CD1c-positive myeloid dendritic cell (primary cell): ENCODE measurements at regions not wholly inside any gene's neighbourhood (a gene's known extent, or its start where the extent isn't known, plus 50 kb on each side); places are given as distances from the start of the nearest gene placed in this dataset.

Experiments used
- DNase-seq: peaks from one replicate; pipeline ENCODE4 v3.0.0-alpha.2; 2016; ENCODE audit errors: extremely low spot score

GRCh38 chr2:510839-511238 lies 166.4 kb downstream of the TMEM18 start:
- no peak for DNase-seq

- DNase-seq: no peak
Measured at GRCh38 chr2:509888-510287, 167.3 kb downstream of the TMEM18 start.

DNA sequence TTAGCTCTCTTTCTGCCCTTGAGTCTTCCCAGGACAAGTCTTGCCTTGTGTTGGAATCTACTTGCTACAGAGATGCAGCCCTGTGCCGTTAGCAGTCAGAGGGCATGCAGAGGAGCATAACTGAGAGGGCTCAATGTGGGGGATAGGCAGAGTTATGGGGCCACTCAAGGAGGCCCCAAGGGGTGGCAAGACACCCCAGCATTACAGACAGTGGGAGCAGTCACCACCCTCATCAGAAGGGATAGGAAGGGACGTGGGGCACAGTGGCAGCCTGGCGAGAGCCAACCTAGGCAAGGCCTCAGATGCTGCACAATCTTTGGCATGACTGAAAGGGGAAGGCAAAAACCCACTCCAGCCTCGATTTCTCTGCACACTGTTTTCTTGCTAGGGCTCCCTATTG lies 169.1 kb downstream of the TMEM18 start:
- DNase-seq: no peak

DNA sequence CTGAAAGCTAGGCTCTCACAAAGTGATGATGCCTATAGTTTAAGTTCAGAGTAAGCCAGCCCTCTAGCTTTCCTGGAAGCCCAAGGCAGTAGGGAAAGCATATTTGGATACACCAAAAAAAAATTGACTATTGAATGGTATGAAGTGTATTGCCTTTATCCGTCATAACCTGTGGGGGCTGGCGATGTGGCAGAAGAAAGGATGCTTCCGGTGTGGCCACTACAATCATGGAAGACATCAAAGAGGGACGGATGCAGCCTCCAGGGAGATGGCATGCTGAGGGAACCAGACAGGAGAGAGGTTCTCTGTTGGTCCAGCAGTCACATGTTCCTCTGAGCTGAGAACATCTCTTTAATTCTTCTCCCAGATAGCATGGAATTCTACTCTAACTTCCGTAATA lies 170.3 kb downstream of the TMEM18 start:
- no peak for DNase-seq

DNA sequence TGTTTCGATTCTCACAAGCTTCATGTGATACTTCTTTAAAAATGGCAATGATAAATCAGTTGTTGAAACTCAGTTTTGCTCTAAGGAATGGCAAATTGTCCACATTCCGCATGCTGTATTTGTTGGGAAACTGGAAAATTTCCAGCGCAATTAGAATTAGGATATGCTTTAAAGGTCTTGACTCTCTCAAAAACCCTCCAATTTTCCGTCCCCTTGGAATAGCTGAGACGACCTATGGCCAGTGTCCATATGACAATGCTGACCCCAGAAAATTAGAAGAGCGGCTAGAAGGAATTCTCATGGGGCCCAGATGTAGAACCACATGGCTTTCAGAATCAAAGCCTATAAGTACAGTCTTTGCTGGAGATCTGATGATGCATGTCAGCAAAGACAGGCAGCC lies 170.8 kb downstream of the TMEM18 start:
- DNase-seq: no peak

DNA sequence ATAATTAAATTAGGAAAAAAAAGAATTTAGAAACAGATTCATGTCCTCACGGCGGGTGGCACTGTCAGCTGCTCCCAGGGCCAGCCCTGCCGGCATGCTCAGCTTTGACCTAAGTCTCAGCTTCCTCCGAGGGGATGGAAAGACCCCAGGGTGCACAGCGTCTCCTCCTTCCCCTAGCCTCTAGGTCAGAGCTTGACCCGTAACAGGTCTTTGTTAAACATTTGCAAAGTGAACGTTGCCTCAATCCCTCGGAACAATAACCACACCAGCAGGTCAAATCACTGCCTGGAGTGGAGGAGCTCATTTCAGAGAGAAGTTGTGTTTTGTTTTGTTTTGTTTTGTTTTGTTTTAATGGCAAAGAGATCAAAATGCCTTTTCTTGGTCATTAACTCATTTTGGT lies 171.3 kb downstream of the TMEM18 start:
- DNase-seq: no peak

DNA sequence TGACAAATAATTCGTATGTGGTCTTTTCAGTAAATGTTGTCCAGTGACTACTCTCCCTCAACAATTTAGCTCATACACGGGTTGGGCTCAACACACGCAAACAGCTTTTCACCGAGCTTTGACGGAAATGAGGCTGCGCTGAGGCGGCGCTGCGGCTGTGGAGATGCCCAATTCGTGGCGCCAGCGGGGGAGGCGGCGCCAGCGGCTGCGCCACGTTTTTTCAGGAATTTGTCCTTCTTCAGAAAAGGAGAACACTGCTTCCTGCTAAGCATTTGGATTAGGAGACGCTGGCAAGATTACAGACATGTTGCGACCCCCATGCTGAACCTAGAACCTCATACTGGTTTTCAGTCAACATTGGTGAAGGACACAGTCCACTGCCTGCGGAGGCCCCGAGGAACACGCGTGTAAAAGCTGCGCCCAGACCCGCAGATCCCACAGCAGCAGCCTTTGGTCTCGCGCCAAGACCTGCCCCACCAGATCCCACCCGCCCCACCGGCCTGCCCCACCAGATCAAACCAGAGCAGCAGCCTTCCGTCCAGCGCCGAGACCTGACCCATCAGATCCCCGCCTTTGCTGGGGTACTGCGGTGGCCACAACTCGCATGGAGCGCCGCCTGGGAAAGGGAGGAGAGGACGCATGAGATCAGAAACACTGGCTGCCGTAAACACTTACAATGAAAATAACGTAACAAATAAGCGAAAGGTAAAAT lies 173.8 kb downstream of the TMEM18 start:
- DNase-seq: no peak

GRCh38 chr2:502831-503230 lies 174.4 kb downstream of the TMEM18 start:
- DNase-seq: no peak

- no peak for DNase-seq
Measured at GRCh38 chr2:501667-502066, 175.5 kb downstream of the TMEM18 start.

DNA sequence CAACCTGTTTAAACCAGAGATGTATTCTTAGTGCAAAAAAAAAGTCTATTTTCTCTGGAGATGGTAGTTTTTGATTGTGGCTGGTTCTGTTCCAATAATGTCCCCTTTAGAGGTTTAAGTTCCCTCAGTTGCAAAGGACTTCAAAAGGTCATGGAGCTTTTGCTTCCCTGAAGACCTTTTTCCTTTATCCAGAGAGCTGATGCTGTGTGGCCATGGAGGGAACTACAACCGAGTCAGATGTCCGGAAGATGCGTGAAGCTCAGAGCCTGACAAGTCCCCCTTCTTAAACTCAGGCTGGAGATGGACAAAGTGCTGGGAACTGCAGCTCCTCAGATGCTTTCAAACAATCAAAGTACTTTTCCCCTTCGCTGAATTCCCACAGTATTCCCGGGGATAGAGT lies 176.1 kb downstream of the TMEM18 start:
- no peak for DNase-seq

DNA sequence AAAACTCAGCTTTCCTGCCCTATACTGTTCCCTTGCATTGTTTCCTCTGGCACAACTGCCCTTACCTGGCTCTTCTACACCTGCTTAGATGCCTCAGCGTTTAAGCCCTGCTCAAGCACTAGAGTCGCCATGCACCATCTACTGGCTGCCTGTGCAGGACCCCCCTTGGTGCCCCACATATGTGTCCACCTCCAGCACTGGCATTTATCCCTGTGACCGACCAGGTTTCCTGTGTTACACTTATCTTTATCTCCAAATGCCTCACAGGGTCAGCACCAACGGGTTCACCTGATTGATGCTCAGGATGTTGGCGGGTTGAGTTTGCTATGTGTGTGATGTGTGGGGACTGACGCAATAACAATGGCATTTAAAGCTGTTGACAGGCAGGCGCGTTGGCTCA lies 177.5 kb downstream of the TMEM18 start:
- DNase-seq: no peak

- no peak for DNase-seq
Measured at GRCh38 chr2:498493-499178, 178.6 kb downstream of the TMEM18 start.

- DNase-seq: no peak
Measured at GRCh38 chr2:497770-498492, 179.3 kb downstream of the TMEM18 start.

DNA sequence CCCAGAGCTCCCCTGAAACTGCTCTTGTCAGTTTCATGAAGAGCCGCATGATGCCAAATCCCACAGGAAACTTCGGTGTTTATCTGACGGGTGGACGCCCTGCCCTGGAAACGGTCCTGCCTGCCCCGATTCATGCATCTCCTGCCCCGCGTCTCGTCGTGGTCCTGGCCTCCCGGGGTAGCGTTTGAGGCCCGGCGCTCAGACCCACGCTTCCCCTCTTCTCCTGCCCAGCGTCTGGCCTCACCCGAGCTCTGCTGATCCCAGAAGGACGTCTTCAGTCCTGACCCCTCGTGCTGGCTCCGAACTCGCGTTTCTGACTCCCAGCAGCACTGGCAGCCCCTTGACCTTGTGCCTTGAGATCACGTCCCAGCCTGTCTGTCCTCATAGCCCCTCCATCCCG lies 180.5 kb downstream of the TMEM18 start:
- no peak for DNase-seq

DNA sequence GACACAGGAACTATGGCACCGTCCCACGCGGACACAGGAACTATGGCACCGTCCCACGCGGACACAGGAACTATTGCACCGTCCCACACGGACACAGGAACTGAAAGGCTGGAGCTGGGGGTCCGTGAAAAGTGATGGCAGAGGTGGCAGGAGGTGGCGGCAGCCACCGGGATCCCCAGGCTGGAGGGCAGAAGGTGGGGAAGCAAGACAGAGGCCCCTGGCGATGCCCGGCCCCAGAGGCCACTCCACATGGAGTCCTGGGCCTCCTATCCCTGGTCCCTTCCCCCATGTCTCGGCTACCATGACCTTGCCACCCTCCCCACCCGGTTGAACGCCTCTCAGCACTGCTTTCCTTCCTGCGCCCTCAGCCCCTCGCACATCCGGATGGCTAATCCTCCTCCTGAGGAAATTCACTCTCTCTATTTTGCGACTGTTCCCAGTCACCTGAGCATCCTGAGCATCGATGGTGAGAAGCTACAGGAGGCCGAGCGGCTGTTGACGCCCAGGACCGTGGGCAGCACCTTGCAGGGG lies 181.4 kb downstream of the TMEM18 start:
- DNase-seq: no peak

DNA sequence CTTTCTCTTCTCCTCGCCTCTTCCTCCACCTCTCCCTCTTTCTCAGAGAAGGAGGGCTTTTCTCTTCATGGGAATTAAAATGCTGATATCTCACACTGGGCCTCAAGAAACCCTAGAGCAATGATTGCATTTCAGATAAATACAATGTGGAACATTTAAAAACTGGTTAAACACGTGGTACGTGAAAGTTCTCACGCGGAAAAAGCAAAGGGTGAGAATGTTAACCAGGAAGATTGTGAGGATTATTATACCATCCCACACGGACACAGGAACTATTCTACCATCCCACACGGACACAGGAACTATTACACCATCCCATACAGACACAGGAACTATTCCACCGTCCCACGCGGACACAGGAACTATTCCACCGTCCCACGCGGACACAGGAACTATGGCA lies 182.4 kb downstream of the TMEM18 start:
- DNase-seq: no peak

DNA sequence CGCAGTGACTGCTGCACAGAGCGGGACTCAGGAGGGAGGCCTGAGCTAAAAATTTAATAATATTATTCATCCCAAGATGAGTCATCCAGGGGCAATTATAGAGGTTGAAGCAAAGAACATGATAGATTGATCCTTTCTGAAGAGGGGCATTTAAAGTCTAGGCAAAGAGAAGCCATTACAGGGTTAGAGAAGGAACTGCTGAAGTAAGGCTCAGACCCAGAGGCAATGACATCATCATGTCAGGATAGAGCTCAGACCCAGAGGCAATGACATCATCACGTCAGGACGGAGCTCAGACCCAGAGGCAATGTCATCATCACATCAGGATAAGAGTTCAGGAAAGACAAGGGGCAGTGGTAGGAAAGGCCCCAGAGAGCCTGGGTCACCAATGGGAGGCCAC lies 184.0 kb downstream of the TMEM18 start:
- no peak for DNase-seq

DNA sequence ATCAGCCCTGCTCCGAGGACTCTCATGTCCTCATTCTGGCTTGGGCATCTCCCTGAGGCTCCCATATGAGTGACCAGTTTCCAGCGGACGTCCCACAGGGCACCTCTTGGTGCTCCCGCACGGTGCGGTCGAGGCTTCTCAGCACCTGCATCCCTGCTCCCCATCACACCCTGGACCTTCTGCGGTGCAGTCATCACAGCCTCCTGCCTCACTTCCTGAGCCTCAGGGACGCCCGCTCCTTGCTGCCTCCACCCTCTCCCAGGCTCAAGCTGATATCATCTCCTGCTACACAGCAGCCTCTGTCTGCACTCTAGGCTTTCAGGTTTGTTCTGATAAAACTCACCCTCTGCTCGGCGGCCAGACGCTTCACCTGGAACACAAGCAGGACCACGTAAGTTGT lies 185.0 kb downstream of the TMEM18 start:
- no peak for DNase-seq

DNA sequence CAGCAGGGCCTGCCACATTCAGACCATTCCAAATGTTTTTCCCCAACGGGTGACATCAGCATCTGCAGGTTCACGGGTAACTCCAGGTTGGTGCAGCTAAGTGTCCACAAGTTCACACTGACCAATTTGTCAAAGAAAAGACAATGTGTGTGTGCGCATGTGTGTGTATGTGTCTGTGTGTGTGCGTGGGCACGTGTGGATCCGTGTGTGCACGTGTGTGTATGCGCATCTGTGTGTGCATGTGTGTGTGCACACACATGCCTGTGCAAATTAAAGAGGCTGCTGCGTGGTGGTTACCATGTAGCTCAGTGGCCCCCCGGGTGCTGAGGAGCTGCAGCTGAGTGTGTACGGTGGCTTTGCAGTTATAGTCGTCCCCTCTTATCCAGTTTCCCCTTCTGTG lies 187.4 kb downstream of the TMEM18 start:
- no peak for DNase-seq

- DNase-seq: no peak
Measured at GRCh38 chr2:489084-489483, 188.1 kb downstream of the TMEM18 start.

DNA sequence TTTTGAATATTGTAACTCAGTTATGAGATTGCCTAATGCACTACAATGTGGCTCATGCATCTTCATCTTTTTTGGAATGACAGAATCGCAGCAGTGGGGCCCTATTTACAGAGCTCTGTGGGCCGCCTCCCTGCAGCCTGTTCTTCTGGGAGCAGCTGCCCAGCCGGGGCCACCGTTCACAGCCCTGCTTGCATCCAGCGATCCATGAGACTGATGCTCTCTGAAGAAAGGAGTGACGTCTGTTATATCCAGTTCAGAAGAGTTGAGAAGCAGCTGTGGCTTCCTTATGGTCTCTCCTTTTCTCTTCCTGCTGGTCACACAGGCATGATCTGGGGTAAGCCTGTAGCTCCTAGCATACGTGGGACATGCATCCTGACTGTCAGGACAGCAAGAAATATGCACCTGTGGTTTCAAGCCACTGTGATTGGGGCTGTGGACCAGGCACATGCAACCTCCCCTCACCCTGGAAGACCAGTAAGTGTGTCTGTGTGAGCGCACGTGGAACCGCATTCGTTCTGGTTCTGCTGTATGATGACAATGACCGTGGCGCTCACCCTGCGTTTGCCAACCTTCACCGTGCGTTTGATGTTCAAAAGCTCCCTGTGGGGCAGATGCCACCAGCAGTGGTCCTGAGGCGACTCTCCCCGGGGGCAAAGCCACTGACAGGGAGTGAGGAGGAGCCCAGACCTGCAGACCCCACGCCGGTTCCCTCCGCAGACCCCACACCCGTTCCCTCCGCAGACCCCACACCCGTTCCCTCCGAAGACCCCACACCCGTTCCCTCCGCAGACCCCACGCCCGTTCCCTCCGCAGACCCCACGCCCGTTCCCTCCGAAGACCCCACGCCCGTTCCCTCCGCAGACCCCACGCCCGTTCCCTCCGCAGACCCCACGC lies 189.8 kb downstream of the TMEM18 start:
- DNase-seq: no peak

DNA sequence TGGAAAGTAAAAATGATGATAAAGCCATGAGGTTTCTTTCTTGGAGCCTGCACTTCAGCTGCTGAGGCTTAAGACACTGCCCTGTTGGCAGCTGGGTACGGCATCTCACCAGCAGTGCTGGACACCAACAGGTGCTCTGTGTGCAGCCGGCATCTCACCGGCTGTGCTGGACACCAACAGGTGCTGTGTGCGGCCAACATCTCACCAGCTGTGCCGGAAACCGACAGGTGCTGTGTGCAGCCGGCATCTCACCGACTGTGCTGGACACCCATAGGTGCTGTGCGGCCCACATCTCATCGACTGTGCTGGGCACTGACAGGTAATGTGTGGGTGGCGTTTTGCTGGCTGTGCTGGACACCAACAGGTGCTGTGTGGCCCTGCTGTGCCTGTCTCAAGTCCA lies 190.8 kb downstream of the TMEM18 start:
- no peak for DNase-seq
